SU-DHL-6 (cell line): ENCODE measurements at regions not wholly inside any gene's neighbourhood (a gene's known extent, or its start where the extent isn't known, plus 50 kb on each side); places are given as distances from the start of the nearest gene placed in this dataset.

Source experiments
- H2AFZ ChIP-seq: fragments of 200-600 bp; sonication (generic); 2 replicates; pipeline ENCODE4 v1.6.1; 2014; ENCODE audit warnings: low read depth, mild to moderate bottlenecking, moderate library complexity, mixed read lengths, antibody characterized with exemption, low read length; ENCODE audit not compliant: severe bottlenecking
- H3F3A ChIP-seq: fragments of 200-600 bp; shearing (Covaris generic); 2 replicates; pipeline ENCODE4 v1.6.0; 2016; ENCODE audit warnings: antibody characterized with exemption, mild to moderate bottlenecking; ENCODE audit not compliant: insufficient read depth
- H3K27ac ChIP-seq: fragments of 200-600 bp; sonication (generic); 2 replicates; pipeline ENCODE4 v1.5.1; 2016; ENCODE audit warnings: low read depth, mild to moderate bottlenecking, low read length, moderate library complexity, mixed read lengths
- H3K27me3 ChIP-seq: fragments of 200-600 bp; sonication (generic), shearing (Covaris generic); 2 replicates; pipeline ENCODE4 v1.6.0; 2014; ENCODE audit warnings: mild to moderate bottlenecking, low read length
- H3K36me3 ChIP-seq: fragments of 200-600 bp; sonication (generic); 2 replicates; pipeline ENCODE4 v1.6.1; 2014; ENCODE audit warnings: mild to moderate bottlenecking, low read length, mixed read lengths
- H3K4me2 ChIP-seq: fragments of 300-600, 200-600 bp; shearing (Covaris generic), sonication (generic); 2 replicates; pipeline ENCODE4 v1.6.0; 2014; ENCODE audit warnings: low read length, low read depth, mild to moderate bottlenecking; ENCODE audit not compliant: poor library complexity, severe bottlenecking
- H3K4me3 ChIP-seq: fragments of 200-600 bp; sonication (generic); 2 replicates; pipeline ENCODE4 v1.5.1; 2014; ENCODE audit warnings: antibody characterized with exemption, low read length, mild to moderate bottlenecking, mixed read lengths; ENCODE audit not compliant: insufficient read depth, poor library complexity, severe bottlenecking
- H3K79me2 ChIP-seq: fragments of 200-600 bp; sonication (generic); 2 replicates; pipeline ENCODE4 v1.6.1; 2014; ENCODE audit warnings: mild to moderate bottlenecking, low read length, moderate library complexity; ENCODE audit not compliant: insufficient read depth
- H3K9ac ChIP-seq: fragments of 200-600 bp; sonication (generic); 2 replicates; pipeline ENCODE4 v1.7.0; 2014; ENCODE audit warnings: mild to moderate bottlenecking, low read length
- H3K9me2 ChIP-seq: fragments of 200-600 bp; sonication (generic); replicated peaks from 2 replicates; pipeline ENCODE4 v1.6.1; 2014; ENCODE audit warnings: low read length; ENCODE audit not compliant: insufficient read depth
- H3K9me3 ChIP-seq: fragments of 200-600 bp; sonication (generic); 2 replicates; pipeline ENCODE4 v1.6.1; 2014; ENCODE audit warnings: low read length, mixed read lengths; ENCODE audit not compliant: insufficient read depth
- H4K20me1 ChIP-seq: fragments of 200-600 bp; sonication (generic); 2 replicates; pipeline ENCODE4 v1.6.1; 2014; ENCODE audit warnings: low read depth, mild to moderate bottlenecking, antibody characterized with exemption, low read length, moderate library complexity, mixed read lengths
- EZH2phosphoT487 ChIP-seq: fragments of 200-600 bp; sonication (generic), shearing (Covaris generic); conservative IDR thresholded peaks from 2 replicates; pipeline ENCODE4 v1.6.1; 2018; ENCODE audit warnings: mild to moderate bottlenecking, antibody characterized with exemption, low read length, moderate library complexity, mixed read lengths
- TF ChIP-seq, protein P1 (sequence below): fragments of 200-600 bp; sonication (generic); IDR thresholded peaks from one replicate; pipeline ENCODE4 v1.5.1; 2017; ENCODE audit warnings: antibody characterized with exemption, mild to moderate bottlenecking, low read length, moderate library complexity; ENCODE audit not compliant: insufficient read depth, poor library complexity, severe bottlenecking

DNA sequence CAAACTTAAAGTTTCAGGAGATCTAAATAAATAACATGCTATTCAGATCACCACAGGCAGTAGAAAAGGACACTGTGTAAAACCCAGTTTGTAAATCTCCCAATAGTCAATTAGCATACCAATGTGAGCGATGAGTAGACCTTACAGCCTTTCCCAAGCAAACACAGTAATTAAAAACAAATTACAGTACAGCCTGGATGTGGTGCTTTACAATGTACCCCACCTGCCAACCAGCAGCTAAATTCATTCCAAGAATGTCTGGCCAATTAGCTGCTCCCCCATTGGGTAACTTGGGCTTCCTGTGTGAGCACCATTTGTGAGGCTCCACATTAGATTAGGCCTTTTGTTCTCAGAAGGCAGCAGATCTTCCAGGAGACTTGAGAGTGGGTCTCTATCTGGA lies 635.0 kb downstream of the TBL1XR1 start:
- H3K9me2 ChIP-seq: no peaks in the 10 kb centered on the region
- no peak overlapping the region for H3K4me3 ChIP-seq
- TF ChIP-seq, protein P1, sequence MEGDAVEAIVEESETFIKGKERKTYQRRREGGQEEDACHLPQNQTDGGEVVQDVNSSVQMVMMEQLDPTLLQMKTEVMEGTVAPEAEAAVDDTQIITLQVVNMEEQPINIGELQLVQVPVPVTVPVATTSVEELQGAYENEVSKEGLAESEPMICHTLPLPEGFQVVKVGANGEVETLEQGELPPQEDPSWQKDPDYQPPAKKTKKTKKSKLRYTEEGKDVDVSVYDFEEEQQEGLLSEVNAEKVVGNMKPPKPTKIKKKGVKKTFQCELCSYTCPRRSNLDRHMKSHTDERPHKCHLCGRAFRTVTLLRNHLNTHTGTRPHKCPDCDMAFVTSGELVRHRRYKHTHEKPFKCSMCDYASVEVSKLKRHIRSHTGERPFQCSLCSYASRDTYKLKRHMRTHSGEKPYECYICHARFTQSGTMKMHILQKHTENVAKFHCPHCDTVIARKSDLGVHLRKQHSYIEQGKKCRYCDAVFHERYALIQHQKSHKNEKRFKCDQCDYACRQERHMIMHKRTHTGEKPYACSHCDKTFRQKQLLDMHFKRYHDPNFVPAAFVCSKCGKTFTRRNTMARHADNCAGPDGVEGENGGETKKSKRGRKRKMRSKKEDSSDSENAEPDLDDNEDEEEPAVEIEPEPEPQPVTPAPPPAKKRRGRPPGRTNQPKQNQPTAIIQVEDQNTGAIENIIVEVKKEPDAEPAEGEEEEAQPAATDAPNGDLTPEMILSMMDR: no peak
- no peak for TF ChIP-seq EZH2phosphoT487

DNA sequence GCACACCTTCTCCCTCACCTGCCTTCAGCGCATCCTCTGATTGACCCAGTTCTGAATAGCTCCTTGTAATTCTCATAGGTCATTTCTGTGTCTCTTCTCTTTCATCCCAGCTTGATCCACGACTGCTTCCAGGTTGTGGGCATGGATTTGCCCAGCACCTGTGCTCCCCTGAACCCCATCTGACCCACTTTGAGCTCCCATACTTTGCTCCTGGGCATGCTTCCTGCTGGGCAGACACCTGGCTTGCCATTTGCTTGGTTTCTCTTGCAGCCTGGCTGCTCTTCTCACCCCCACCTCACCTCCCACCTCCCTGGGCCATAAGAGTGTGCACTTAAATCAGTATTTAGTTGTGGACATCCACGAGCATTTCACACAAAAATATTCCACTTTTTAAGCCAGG lies 635.5 kb downstream of the TBL1XR1 start:
- Histone ChIP-seq H3K9ac (no peak overlapping the region), H3K4me2 (no peak overlapping the region), H3K79me2 (no peaks in the 10 kb centered on the region), H3K9me2 (no peaks in the 10 kb centered on the region), H4K20me1 (no peaks in the 10 kb centered on the region), H3K36me3 (no peaks in the 10 kb centered on the region), H3K9me3 (no peaks in the 10 kb centered on the region), H3F3A (no peaks in the 10 kb centered on the region), H2AFZ (no peak overlapping the region), H3K4me3 (no peak overlapping the region), H3K27me3 (no peaks in the 10 kb centered on the region), H3K27ac (no peak overlapping the region)
- no peak for TF ChIP-seq EZH2phosphoT487
- TF ChIP-seq, protein P1: no peak

More for the DNA sequence above, 635.0 kb downstream of the TBL1XR1 start:
- no peaks in the 10 kb centered on the region for H3K36me3 ChIP-seq
- H3K79me2 ChIP-seq: no peaks in the 10 kb centered on the region
- H3F3A ChIP-seq: no peaks in the 10 kb centered on the region
- H2AFZ ChIP-seq: no peak overlapping the region
- H3K27ac ChIP-seq: no peak overlapping the region
- H3K9me3 ChIP-seq: no peaks in the 10 kb centered on the region
- H3K4me2 ChIP-seq: no peak overlapping the region
- no peaks in the 10 kb centered on the region for H3K27me3 ChIP-seq
- no peaks in the 10 kb centered on the region for H4K20me1 ChIP-seq
- H3K9ac ChIP-seq: no peak overlapping the region

DNA sequence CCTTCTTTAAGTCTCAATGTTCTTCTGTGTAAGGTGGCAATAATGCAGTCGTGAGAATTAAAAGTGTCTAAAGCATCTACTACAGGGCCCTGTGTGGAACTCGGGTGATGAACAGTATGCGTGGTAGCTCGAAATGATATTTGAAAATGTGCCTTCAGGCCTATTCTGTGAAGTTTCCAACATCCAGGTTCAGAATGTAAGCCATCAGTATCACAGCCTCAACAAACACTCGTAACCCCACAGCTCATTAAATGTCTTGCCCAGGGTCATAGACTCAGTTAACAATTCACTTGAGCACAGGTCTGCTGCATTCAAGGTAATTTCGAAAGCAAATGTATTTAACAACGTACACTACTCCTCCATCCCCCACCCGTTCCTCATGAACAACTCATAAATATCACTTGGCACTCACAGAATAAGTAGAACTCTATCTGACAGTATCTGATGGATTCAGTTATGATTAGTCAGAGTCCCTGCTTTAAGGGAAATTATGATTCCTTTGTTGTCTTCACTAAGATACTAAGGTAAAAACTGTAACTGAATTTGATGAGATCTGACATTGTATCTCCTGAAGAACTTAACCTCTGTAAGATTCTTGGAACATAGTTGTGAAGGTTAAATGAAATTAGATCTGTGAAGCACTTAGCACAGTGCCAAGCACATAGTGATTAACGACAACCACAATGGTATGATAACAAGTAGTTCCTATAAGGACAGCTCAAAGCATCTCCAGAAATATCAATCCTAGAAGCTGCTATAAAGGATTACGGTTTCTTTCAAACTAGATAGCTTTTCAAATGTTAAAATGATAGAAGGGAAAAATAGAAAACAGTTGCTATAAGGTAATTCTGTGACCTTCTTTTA lies 642.3 kb downstream of the TBL1XR1 start:
- H3F3A ChIP-seq: no peaks in the 10 kb centered on the region
- H4K20me1 ChIP-seq: no peaks in the 10 kb centered on the region
- no peaks in the 10 kb centered on the region for H3K27me3 ChIP-seq
- H3K36me3 ChIP-seq: no peaks in the 10 kb centered on the region
- no peaks in the 10 kb centered on the region for H3K9me2 ChIP-seq
- no peaks in the 10 kb centered on the region for H3K9me3 ChIP-seq
- TF ChIP-seq EZH2phosphoT487: no peak
- TF ChIP-seq, protein P1: no peak
- H3K9ac ChIP-seq: no peak overlapping the region
- no peak overlapping the region for H2AFZ ChIP-seq
- no peak overlapping the region for H3K4me3 ChIP-seq
- no peak overlapping the region for H3K4me2 ChIP-seq
- H3K79me2 ChIP-seq: no peaks in the 10 kb centered on the region
- H3K27ac ChIP-seq: no peak overlapping the region
